MM.1S (cell line): ENCODE measurements at regions not wholly inside any gene's neighbourhood (a gene's known extent, or its start where the extent isn't known, plus 50 kb on each side); places are given as distances from the start of the nearest gene placed in this dataset.

Experiments used
- DNase-seq: peaks from one replicate; pipeline ENCODE4 v3.0.0-alpha.2; 2015
- H2AFZ ChIP-seq: fragments of 300-600 bp; sonication (generic); 2 replicates; pipeline ENCODE4 v1.6.0; 2016; ENCODE audit warnings: antibody characterized with exemption, low read length
- H3F3A ChIP-seq: fragments of 300-600 bp; sonication (generic); 2 replicates; pipeline ENCODE4 v1.6.1; 2016; ENCODE audit warnings: mild to moderate bottlenecking, antibody characterized with exemption, low read length, moderate library complexity, mixed read lengths; ENCODE audit not compliant: insufficient read depth
- H3K27ac ChIP-seq: fragments of 300-600 bp; sonication (generic); 2 replicates; pipeline ENCODE4 v1.5.1; 2016; ENCODE audit warnings: mild to moderate bottlenecking, low read length
- H3K27me3 ChIP-seq: fragments of 300-600 bp; sonication (generic); replicated peaks from 2 replicates; pipeline ENCODE4 v1.6.0; 2016; ENCODE audit warnings: low read length; ENCODE audit not compliant: insufficient read depth
- H3K36me3 ChIP-seq: fragments of 300-600 bp; sonication (generic); replicated peaks from 2 replicates; pipeline ENCODE4 v1.6.1; 2016; ENCODE audit warnings: mild to moderate bottlenecking, low read length, mixed read lengths; ENCODE audit not compliant: insufficient read depth
- H3K4me1 ChIP-seq: fragments of 300-600 bp; sonication (generic); 2 replicates; pipeline ENCODE4 v1.6.1; 2016; ENCODE audit warnings: low read length, mixed read lengths
- H3K4me2 ChIP-seq: fragments of 300-600 bp; sonication (generic); 2 replicates; pipeline ENCODE4 v1.6.0; 2016; ENCODE audit warnings: low read depth, low read length
- H3K4me3 ChIP-seq: fragments of 300-600 bp; sonication (generic); 2 replicates; pipeline ENCODE4 v1.5.1; 2016; ENCODE audit warnings: low read length, mixed read lengths
- H3K79me2 ChIP-seq: fragments of 300-600 bp; sonication (generic); 2 replicates; pipeline ENCODE4 v1.6.1; 2016; ENCODE audit warnings: mixed run types, low read length, mixed read lengths
- H3K9ac ChIP-seq: fragments of 300-600 bp; sonication (generic); 2 replicates; pipeline ENCODE4 v1.6.1; 2016; ENCODE audit warnings: low read length, mixed read lengths
- H3K9me2 ChIP-seq: fragments of 300-600 bp; sonication (generic); replicated peaks from 2 replicates; pipeline ENCODE4 v1.6.1; 2016; ENCODE audit warnings: mild to moderate bottlenecking, low read length, mixed read lengths; ENCODE audit not compliant: insufficient read depth
- H3K9me3 ChIP-seq: fragments of 300-600 bp; sonication (generic); replicated peaks from 2 replicates; pipeline ENCODE4 v1.6.1; 2016; ENCODE audit warnings: mild to moderate bottlenecking, low read length, mixed read lengths; ENCODE audit not compliant: insufficient read depth
- H4K20me1 ChIP-seq: fragments of 300-600 bp; sonication (generic); 2 replicates; pipeline ENCODE4 v1.6.1; 2016; ENCODE audit warnings: mild to moderate bottlenecking, low read length, moderate library complexity, mixed read lengths; ENCODE audit not compliant: insufficient read depth
- EZH2 ChIP-seq: fragments of 300-600 bp; sonication (generic); optimal IDR thresholded peaks from 2 replicates; pipeline ENCODE3; 2017; ENCODE audit warnings: low read depth, mild to moderate bottlenecking, antibody characterized with exemption, low read length, mixed read lengths
- EZH2phosphoT487 ChIP-seq: fragments of 300-600 bp; sonication (generic); IDR thresholded peaks from 2 replicates; pipeline ENCODE4 v1.6.1; 2018; ENCODE audit warnings: antibody characterized with exemption, low read length
- TF ChIP-seq, protein P1 (sequence below): fragments of 300-600 bp; sonication (generic); IDR thresholded peaks from 2 replicates; pipeline ENCODE4 v1.5.1; 2016; ENCODE audit warnings: antibody characterized with exemption, low read length, mixed read lengths

DNA sequence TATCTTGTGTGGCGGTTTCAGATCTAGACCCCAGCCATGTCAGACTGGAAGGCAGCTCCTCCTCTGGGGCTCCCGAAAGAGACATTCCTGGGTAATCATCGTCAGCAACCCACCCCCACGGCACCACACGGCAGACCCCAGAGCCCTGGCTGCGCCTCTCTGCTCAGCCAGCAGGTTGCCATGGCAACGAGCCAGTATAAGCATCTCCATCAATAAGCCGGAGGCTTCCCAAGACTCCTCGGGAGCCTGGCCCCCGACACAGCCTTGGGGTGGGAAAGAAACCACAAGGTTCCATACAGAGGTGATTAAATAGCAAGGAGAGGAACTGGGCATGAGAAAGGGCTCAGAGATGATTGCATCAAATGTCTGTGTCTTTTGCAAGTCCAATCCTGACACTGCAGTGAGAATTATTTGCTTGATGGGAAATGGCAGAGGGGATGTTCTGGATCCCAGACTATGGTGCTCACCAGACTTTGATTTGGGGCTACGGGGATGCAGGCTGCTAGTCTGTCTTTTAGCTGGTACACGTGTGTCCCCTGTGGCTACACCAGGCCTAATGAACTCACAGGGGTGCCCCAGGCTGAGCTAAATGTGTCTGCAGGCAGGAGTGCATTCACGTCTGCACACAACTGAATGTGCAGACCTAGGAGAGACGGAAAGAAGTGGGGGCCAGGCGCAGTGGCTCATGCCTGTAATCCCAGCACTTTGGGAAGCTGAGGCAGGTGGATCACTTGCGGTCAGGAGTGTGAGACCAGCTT lies 320.5 kb upstream of the TNRC6C start:
- DNase-seq, result no peak
- Histone ChIP-seq H4K20me1 (no peaks in the 10 kb centered on the region), H3K4me1 (peaks cover 20% of the 10 kb centered on the region), H3K4me2 (no peak overlapping the region), H3K79me2 (no peaks in the 10 kb centered on the region), H3K9me3 (no peaks in the 10 kb centered on the region), H3K27me3 (no peaks in the 10 kb centered on the region; the same call in 1 of the 2 replicates), H3K36me3 (no peaks in the 10 kb centered on the region), H3K4me3 (no peak overlapping the region), H2AFZ (no peak overlapping the region), H3F3A (no peaks in the 10 kb centered on the region), H3K9ac (no peak overlapping the region), H3K27ac (no peak overlapping the region), H3K9me2 (no peaks in the 10 kb centered on the region)
- TF ChIP-seq EZH2 (no peak), EZH2phosphoT487 (no peak)
- TF ChIP-seq, protein P1, sequence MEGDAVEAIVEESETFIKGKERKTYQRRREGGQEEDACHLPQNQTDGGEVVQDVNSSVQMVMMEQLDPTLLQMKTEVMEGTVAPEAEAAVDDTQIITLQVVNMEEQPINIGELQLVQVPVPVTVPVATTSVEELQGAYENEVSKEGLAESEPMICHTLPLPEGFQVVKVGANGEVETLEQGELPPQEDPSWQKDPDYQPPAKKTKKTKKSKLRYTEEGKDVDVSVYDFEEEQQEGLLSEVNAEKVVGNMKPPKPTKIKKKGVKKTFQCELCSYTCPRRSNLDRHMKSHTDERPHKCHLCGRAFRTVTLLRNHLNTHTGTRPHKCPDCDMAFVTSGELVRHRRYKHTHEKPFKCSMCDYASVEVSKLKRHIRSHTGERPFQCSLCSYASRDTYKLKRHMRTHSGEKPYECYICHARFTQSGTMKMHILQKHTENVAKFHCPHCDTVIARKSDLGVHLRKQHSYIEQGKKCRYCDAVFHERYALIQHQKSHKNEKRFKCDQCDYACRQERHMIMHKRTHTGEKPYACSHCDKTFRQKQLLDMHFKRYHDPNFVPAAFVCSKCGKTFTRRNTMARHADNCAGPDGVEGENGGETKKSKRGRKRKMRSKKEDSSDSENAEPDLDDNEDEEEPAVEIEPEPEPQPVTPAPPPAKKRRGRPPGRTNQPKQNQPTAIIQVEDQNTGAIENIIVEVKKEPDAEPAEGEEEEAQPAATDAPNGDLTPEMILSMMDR, result no peak

DNA sequence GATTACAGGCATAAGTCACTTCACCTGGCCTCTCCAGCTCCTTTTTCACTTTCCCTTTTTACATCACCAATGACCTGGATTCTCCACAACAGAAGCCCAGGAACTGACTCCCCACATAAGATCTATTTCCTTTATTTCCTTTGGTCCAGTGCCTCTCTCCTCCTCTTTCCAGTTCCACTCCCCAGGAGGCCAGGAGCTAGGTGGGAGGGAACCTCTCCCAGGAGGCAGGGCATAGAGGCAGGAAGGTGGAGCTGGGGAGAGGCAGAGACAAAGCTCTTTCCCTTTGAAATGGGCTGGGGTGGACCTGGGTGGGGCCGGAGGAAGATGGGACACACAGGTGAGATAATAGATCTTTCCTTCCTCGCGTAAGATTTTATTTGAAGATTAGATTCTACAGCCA lies 318.3 kb upstream of the TNRC6C start:
- H3K27ac ChIP-seq, result no peak overlapping the region
- no peaks in the 10 kb centered on the region; the same call in 1 of the 2 replicates for H3K27me3 ChIP-seq
- no peak overlapping the region for H2AFZ ChIP-seq

DNA sequence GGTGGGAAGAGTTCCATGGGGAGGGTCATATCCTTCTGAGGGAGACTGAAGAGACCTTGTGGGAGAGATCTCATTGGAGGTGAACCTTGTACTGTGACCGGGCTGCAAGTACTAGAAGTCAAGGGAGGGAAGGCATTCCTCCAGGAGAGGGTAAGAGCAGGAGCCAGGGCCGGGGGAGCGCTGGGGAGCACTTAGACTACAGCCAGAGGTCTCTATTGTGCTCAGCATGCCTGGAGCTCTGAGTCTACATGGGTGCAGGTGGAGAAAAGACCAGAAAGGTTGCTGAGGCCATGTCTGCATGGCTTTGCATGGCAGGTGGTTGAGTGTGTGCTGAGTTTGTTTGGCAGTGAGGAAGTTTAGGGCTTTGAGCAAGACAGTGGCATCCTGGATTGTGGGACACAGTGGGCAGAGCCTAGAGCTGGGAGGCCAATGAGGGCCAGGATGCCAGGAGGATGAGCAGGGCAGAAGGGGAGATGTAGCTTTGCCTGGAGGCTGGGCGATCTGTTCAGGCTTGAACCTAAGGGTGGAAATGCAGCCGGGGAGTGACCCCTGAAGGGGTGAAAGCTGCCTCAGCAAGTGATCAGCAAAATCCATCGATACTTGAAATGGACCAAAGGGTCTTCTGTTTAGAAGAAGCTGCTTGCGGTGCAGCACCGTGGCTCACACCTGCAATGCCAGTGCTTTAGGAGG lies 317.4 kb upstream of the TNRC6C start:
- H3K27me3 ChIP-seq, result no peaks in the 10 kb centered on the region; the same call in 1 of the 2 replicates
- H4K20me1 ChIP-seq, result no peaks in the 10 kb centered on the region
- H3K4me1 ChIP-seq, result no peaks in the 10 kb centered on the region
- no peaks in the 10 kb centered on the region for H3K79me2 ChIP-seq
- no peaks in the 10 kb centered on the region for H3K9me2 ChIP-seq
- H3K4me2 ChIP-seq, result no peak overlapping the region
- no peak for TF ChIP-seq EZH2phosphoT487
- TF ChIP-seq, protein P1, result no peak
- TF ChIP-seq EZH2, result no peak
- H3F3A ChIP-seq, result no peaks in the 10 kb centered on the region
- H2AFZ ChIP-seq, result no peak overlapping the region
- no peak for DNase-seq
- H3K36me3 ChIP-seq, result no peaks in the 10 kb centered on the region
- H3K27ac ChIP-seq, result no peak overlapping the region
- H3K9me3 ChIP-seq, result no peaks in the 10 kb centered on the region
- H3K4me3 ChIP-seq, result no peak overlapping the region
- no peak overlapping the region for H3K9ac ChIP-seq

More for the DNA sequence above, 318.3 kb upstream of the TNRC6C start:
- Histone ChIP-seq H3K4me3 (no peak overlapping the region), H3K9ac (no peak overlapping the region), H3K79me2 (no peaks in the 10 kb centered on the region), H3K4me1 (peaks cover 8% of the 10 kb centered on the region), H3K4me2 (no peak overlapping the region), H3K9me2 (no peaks in the 10 kb centered on the region), H3K9me3 (no peaks in the 10 kb centered on the region), H4K20me1 (no peaks in the 10 kb centered on the region), H3K36me3 (no peaks in the 10 kb centered on the region), H3F3A (no peaks in the 10 kb centered on the region)
- TF ChIP-seq EZH2 (no peak), EZH2phosphoT487 (no peak)
- TF ChIP-seq, protein P1, result no peak
- no peak for DNase-seq
